H1 (cell line): ENCODE measurements at regions not wholly inside any gene's neighbourhood (a gene's known extent, or its start where the extent isn't known, plus 50 kb on each side); places are given as distances from the start of the nearest gene placed in this dataset.

Experiments used
- CTCF ChIA-PET: fragments of 300-600 bp; sonication (Branson Sonifier 250); formaldehyde crosslinking; loops from one replicate; lab custom pipeline; 2021; ENCODE audit not compliant: partially characterized antibody; lab: Charles Lee
- POLR2A ChIA-PET: fragments of 300-600 bp; sonication (Branson Sonifier 250); formaldehyde crosslinking; loops from one replicate; lab custom pipeline; 2021; ENCODE audit warnings: inconsistent platforms; ENCODE audit not compliant: partially characterized antibody; lab: Charles Lee
- DNase-seq, 2 experiments: peaks; one replicate each; pipeline versions ENCODE4 v3.0.0 to v3.0.0-alpha.2; 2010 to 2022; ENCODE audit warnings: low spot score in 2 of 2, low read depth in 1 of 2, mixed read lengths in 1 of 2
- FAIRE-seq: peaks from 2 replicates; lab custom pipeline; 2011; peaks lifted over from hg19 to GRCh38; lab: Jason Lieb, UNC
- H2AFZ ChIP-seq: 2 replicates; pipeline ENCODE4 v1.8.1; 2012; ENCODE audit warnings: low read length, inconsistent platforms
- H2AK5ac ChIP-seq: 2 replicates; pipeline ENCODE4 v1.6.1; 2013; ENCODE audit warnings: low read depth, low read length
- H2BK120ac ChIP-seq: replicated peaks from 2 replicates; pipeline ENCODE3; 2013; ENCODE audit warnings: low read depth, low read length, inconsistent platforms
- H2BK12ac ChIP-seq: 2 replicates; pipeline ENCODE4 v1.6.1; 2013; ENCODE audit warnings: low read depth, low read length
- H2BK15ac ChIP-seq: 2 replicates; pipeline ENCODE4 v1.6.1; 2013; ENCODE audit warnings: low read length
- H2BK20ac ChIP-seq: 2 replicates; pipeline ENCODE4 v1.6.1; 2013; ENCODE audit warnings: low read length
- H2BK5ac ChIP-seq: 2 replicates; pipeline ENCODE4 v1.6.1; 2013; ENCODE audit warnings: low read depth, low read length
- H3K14ac ChIP-seq: 2 replicates; pipeline ENCODE4 v1.6.1; 2013; ENCODE audit warnings: inconsistent platforms; ENCODE audit not compliant: insufficient read length
- H3K18ac ChIP-seq: 2 replicates; pipeline ENCODE4 v1.6.1; 2013; ENCODE audit warnings: low read length; ENCODE audit errors: extremely low read depth
- H3K23ac ChIP-seq: 2 replicates; pipeline ENCODE4 v1.6.1; 2013; ENCODE audit warnings: inconsistent platforms; ENCODE audit not compliant: insufficient read length
- H3K23me2 ChIP-seq: 2 replicates; pipeline ENCODE4 v1.6.1; 2013; ENCODE audit warnings: low read depth, low read length
- H3K27ac ChIP-seq: 2 replicates; pipeline ENCODE4 v1.6.1; 2011; ENCODE audit warnings: low read depth, low read length, inconsistent platforms
- H3K27me3 ChIP-seq, 4 experiments: replicated peaks in 1 of 4; 1 replicate in 1 of 4; 2 replicates in 3 of 4; pipeline versions ENCODE4 v1.6.1 to v1.8.1; 2011 to 2013; ENCODE audit warnings: low read length in 3 of 4, mild to moderate bottlenecking in 3 of 4, inconsistent platforms in 2 of 4, mixed read lengths in 2 of 4, moderate library complexity in 1 of 4; ENCODE audit not compliant: control insufficient read depth in 3 of 4, insufficient read depth in 3 of 4; ENCODE audit errors: extremely low read depth in 1 of 4
- H3K36me3 ChIP-seq, 4 experiments: 2 replicates each; pipeline versions ENCODE4 v1.6.1 to v1.8.1; 2011 to 2013; ENCODE audit warnings: mild to moderate bottlenecking in 4 of 4, low read length in 3 of 4, moderate library complexity in 2 of 4, control low read depth in 1 of 4, inconsistent platforms in 1 of 4; ENCODE audit not compliant: insufficient read depth in 4 of 4, control insufficient read depth in 2 of 4
- H3K4ac ChIP-seq: replicated peaks from 2 replicates; pipeline ENCODE3; 2013; ENCODE audit warnings: low read length, low read depth, mixed read lengths, inconsistent platforms; ENCODE audit not compliant: insufficient read length
- H3K4me1 ChIP-seq, 4 experiments: replicated peaks in 1 of 4; 1 replicate in 1 of 4; 2 replicates in 3 of 4; pipeline versions ENCODE4 v1.6.1 to v1.8.1; 2011 to 2013; ENCODE audit warnings: low read length in 3 of 4, inconsistent platforms in 2 of 4, mixed read lengths in 1 of 4; ENCODE audit not compliant: insufficient read depth in 4 of 4, control insufficient read depth in 3 of 4
- H3K4me2 ChIP-seq, 2 experiments: 2 replicates each; pipeline versions ENCODE4 v1.6.1 to v1.8.1; 2011 to 2013; ENCODE audit warnings: low read depth in 2 of 2, low read length in 2 of 2, control low read depth in 1 of 2, inconsistent platforms in 1 of 2, mild to moderate bottlenecking in 1 of 2; ENCODE audit not compliant: insufficient read depth in 1 of 2
- H3K4me3 ChIP-seq, 4 experiments: fragments of 200-600, 300-600 bp in 1 of 4; sonication (generic), shearing (Covaris generic), sonication (Bioruptor Twin) in 1 of 4; 2 replicates each; pipeline versions ENCODE4 v1.5.1 to v1.8.1; 2011 to 2016; ENCODE audit warnings: low read length in 4 of 4, low read depth in 3 of 4, control low read depth in 2 of 4, inconsistent platforms in 2 of 4, mild to moderate bottlenecking in 2 of 4, mixed read lengths in 1 of 4, moderate library complexity in 1 of 4; ENCODE audit not compliant: insufficient read depth in 2 of 4; ENCODE audit errors: extremely low read depth in 1 of 4
- H3K56ac ChIP-seq: replicated peaks from 2 replicates; pipeline ENCODE3; 2013; ENCODE audit warnings: low read depth, mild to moderate bottlenecking, mixed read lengths, low read length, inconsistent platforms; ENCODE audit not compliant: insufficient read length
- H3K79me1 ChIP-seq: 2 replicates; pipeline ENCODE4 v1.6.1; 2013; ENCODE audit warnings: low read depth, low read length, control low read depth
- H3K79me2 ChIP-seq, 2 experiments: 2 replicates each; pipeline versions ENCODE4 v1.6.1 to v1.8.1; 2012 to 2013; ENCODE audit warnings: low read length in 2 of 2, mild to moderate bottlenecking in 2 of 2, inconsistent platforms in 1 of 2; ENCODE audit not compliant: insufficient read depth in 2 of 2, control insufficient read depth in 1 of 2
- H3K9ac ChIP-seq, 4 experiments: replicated peaks in 1 of 4; 1 replicate in 1 of 4; 2 replicates in 3 of 4; pipeline versions ENCODE4 v1.6.1 to v1.8.1; 2011 to 2013; ENCODE audit warnings: low read depth in 3 of 4, low read length in 3 of 4, control low read depth in 2 of 4, mild to moderate bottlenecking in 2 of 4, moderate library complexity in 2 of 4, inconsistent platforms in 1 of 4; ENCODE audit errors: extremely low read depth in 1 of 4
- H3K9me3 ChIP-seq, 2 experiments: 2 replicates each; pipeline versions ENCODE4 v1.6.1 to v1.8.1; 2012 to 2013; ENCODE audit warnings: mild to moderate bottlenecking in 2 of 2, moderate library complexity in 2 of 2, control low read depth in 1 of 2, inconsistent platforms in 1 of 2, low read depth in 1 of 2, low read length in 1 of 2, mixed read lengths in 1 of 2; ENCODE audit not compliant: insufficient read depth in 2 of 2
- H4K20me1 ChIP-seq, 2 experiments: replicated peaks in 1 of 2; 2 replicates each; pipeline versions ENCODE3 to v1.8.1; 2011 to 2013; ENCODE audit warnings: inconsistent platforms in 2 of 2, low read length in 2 of 2, mild to moderate bottlenecking in 1 of 2; ENCODE audit not compliant: insufficient read depth in 2 of 2, control insufficient read depth in 1 of 2
- H4K5ac ChIP-seq: 2 replicates; pipeline ENCODE4 v1.6.1; 2013; ENCODE audit warnings: low read length, low read depth, mixed read lengths, inconsistent platforms; ENCODE audit not compliant: insufficient read length
- H4K8ac ChIP-seq: 2 replicates; pipeline ENCODE4 v1.8.0; 2013; ENCODE audit warnings: mild to moderate bottlenecking, moderate library complexity, low read length, inconsistent platforms; ENCODE audit not compliant: insufficient read depth; ENCODE audit errors: extremely low read depth
- H4K91ac ChIP-seq: replicated peaks from 2 replicates; pipeline ENCODE3; 2013; ENCODE audit warnings: low read length, mixed read lengths, inconsistent platforms; ENCODE audit not compliant: insufficient read length
- FOSL1 ChIP-seq: IDR thresholded peaks from 2 replicates; pipeline ENCODE4 v1.6.1; 2011; ENCODE audit warnings: mild to moderate bottlenecking, low read depth, low read length, moderate library complexity; ENCODE audit not compliant: insufficient read depth
- WGBS, 2 experiments: shearing (Covaris generic) in 1 of 2; methylation state at CpG; one replicate each; pipeline versions ENCODE4 v1.1.6 to v1.1.7; 2013 to 2015; ENCODE audit warnings: low lambda C conversion rate in 2 of 2, mixed read lengths in 2 of 2, inconsistent platforms in 1 of 2, low coverage in 1 of 2, missing lambda C conversion rate in 1 of 2; ENCODE audit not compliant: insufficient replicate concordance in 2 of 2, insufficient coverage in 1 of 2, insufficient read length in 1 of 2; ENCODE audit errors: extremely low coverage in 1 of 2, missing lambda C conversion rate in 1 of 2; 5-methylcytosine and 5-hydroxymethylcytosine counted together
- TF ChIP-seq, protein P1 (sequence below): IDR thresholded peaks from 2 replicates; pipeline ENCODE4 v1.6.1; 2012; ENCODE audit warnings: inconsistent platforms

DNA sequence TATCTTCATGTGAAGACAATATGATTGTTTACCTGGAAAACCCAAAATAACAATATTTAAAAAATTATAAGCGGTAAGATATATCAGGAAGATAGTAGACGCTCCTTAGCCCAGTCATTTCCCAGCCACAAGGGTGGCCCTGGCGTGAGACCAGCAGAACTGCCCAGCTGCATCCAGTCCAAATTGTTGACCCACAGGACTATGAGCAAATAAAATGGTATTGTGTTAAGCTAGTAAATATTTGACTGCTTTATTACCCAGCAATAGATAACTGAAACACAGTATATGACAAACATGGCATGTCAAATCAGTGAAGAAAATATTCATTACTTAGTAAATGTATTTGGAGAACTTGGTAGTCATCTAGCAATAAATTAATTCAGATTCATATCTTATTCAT lies 294.3 kb upstream of the SPAG17 start:
- no peak overlapping the region for H2BK120ac ChIP-seq
- H4K5ac ChIP-seq, result no peak overlapping the region
- no peak overlapping the region for H2BK12ac ChIP-seq
- H3K56ac ChIP-seq, result no peak overlapping the region
- peaks cover 0 to 6% of the 10 kb centered on the region in 2 experiments; a peak in 1 of 4 replicates for H3K9me3 ChIP-seq
- no peak overlapping the region for H3K4ac ChIP-seq
- no peak overlapping the region for H3K23ac ChIP-seq
- no peak overlapping the region for H3K14ac ChIP-seq
- no peak overlapping the region for H2BK20ac ChIP-seq
- H2BK5ac ChIP-seq, result no peak overlapping the region
- no peaks in the 10 kb centered on the region for H3K27me3 ChIP-seq
- no peak overlapping the region for H3K27ac ChIP-seq
- H3K4me1 ChIP-seq, result peaks cover 2 to 7% (median 5%) of the 10 kb centered on the region in 4 experiments; a peak in 6 of 7 replicates
- FAIRE-seq, result no peak
- no peak overlapping the region for H4K91ac ChIP-seq
- H4K8ac ChIP-seq, result no peak overlapping the region
- no peak overlapping the region for H2BK15ac ChIP-seq
- POLR2A ChIA-PET, result no interaction called here
- no peaks in the 10 kb centered on the region for H4K20me1 ChIP-seq
- CTCF ChIA-PET, result no interaction called here
- H2AFZ ChIP-seq, result no peak overlapping the region
- H3K36me3 ChIP-seq, result no peaks in the 10 kb centered on the region
- no peak overlapping the region for H3K4me2 ChIP-seq
- no peaks in the 10 kb centered on the region for H3K23me2 ChIP-seq
- no peaks in the 10 kb centered on the region for H3K79me2 ChIP-seq
- 94% methylated on average over 3 of the region's 3 CpGs; no CpG with 5 or more reads in 1 of the 2 experiments for WGBS, 2 experiments
- no peak for TF ChIP-seq FOSL1
- TF ChIP-seq, protein P1, sequence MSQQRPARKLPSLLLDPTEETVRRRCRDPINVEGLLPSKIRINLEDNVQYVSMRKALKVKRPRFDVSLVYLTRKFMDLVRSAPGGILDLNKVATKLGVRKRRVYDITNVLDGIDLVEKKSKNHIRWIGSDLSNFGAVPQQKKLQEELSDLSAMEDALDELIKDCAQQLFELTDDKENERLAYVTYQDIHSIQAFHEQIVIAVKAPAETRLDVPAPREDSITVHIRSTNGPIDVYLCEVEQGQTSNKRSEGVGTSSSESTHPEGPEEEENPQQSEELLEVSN, result no peak
- no peak overlapping the region for H2AK5ac ChIP-seq
- H3K4me3 ChIP-seq, result no peak overlapping the region
- H3K18ac ChIP-seq, result no peak overlapping the region
- DNase-seq, result no peak
- H3K9ac ChIP-seq, result no peak overlapping the region
- no peaks in the 10 kb centered on the region for H3K79me1 ChIP-seq
